ENCODE measurements at regions not wholly inside any gene's neighbourhood (a gene's known extent, or its start where the extent isn't known, plus 50 kb on each side); places are given as distances from the start of the nearest gene placed in this dataset.
"Not testable (repeated sequence)": the region's sequence is repeated elsewhere in the genome, so short reads cannot be mapped to it uniquely, and the experiment has no call there.

- no peak for DNase-seq
Observed at GRCh38 chr22:48406161-48406560, 1421.5 kb downstream of the BRD1 start.

- peak; percentile 49 for DNase-seq
Observed at GRCh38 chr22:48405741-48406140, 1421.9 kb downstream of the BRD1 start.

- no peak for DNase-seq
Observed at GRCh38 chr22:48404801-48405447, 1422.7 kb downstream of the BRD1 start.

GRCh38 chr22:48403521-48404403 lies 1423.9 kb downstream of the BRD1 start:
- peak; percentile 49 for DNase-seq

GRCh38 chr22:48402591-48403031 lies 1425.1 kb downstream of the BRD1 start:
- no peak for DNase-seq

GRCh38 chr22:48401523-48401922 lies 1426.2 kb downstream of the BRD1 start:
- DNase-seq, result not testable (repeated sequence)

- DNase-seq, result no peak
Observed at GRCh38 chr22:48398181-48398905, 1429.3 kb downstream of the BRD1 start.

- no peak for DNase-seq
Observed at GRCh38 chr22:48397531-48398180, 1430.0 kb downstream of the BRD1 start.

GRCh38 chr22:48396785-48397530 lies 1430.7 kb downstream of the BRD1 start:
- no peak for DNase-seq

- no peak for DNase-seq
Observed at GRCh38 chr22:48396091-48396784, 1431.4 kb downstream of the BRD1 start.

GRCh38 chr22:48395201-48395600 lies 1432.5 kb downstream of the BRD1 start:
- no peak for DNase-seq

GRCh38 chr22:48394787-48395186 lies 1432.9 kb downstream of the BRD1 start:
- no peak for DNase-seq

- no peak for DNase-seq
Observed at GRCh38 chr22:48393885-48394284, 1433.8 kb downstream of the BRD1 start.

- DNase-seq, result no peak
Observed at GRCh38 chr22:48393041-48393370, 1434.7 kb downstream of the BRD1 start.

GRCh38 chr22:48391820-48392219 lies 1435.9 kb downstream of the BRD1 start:
- DNase-seq, result no peak

- no peak for DNase-seq
Observed at GRCh38 chr22:48391171-48391711, 1436.4 kb downstream of the BRD1 start.

- DNase-seq, result no peak
Observed at GRCh38 chr22:48389916-48390315, 1437.8 kb downstream of the BRD1 start.

- no peak for DNase-seq
Observed at GRCh38 chr22:48382197-48382596, 1445.5 kb downstream of the BRD1 start.

- DNase-seq, result no peak
Observed at GRCh38 chr22:48380016-48380665, 1447.5 kb downstream of the BRD1 start.

GRCh38 chr22:48379371-48379770 lies 1448.3 kb downstream of the BRD1 start:
- DNase-seq, result no peak

GRCh38 chr22:48378673-48379072 lies 1449.0 kb downstream of the BRD1 start:
- no peak for DNase-seq
